PC-3 (cell line): ENCODE measurements at regions not wholly inside any gene's neighbourhood (a gene's known extent, or its start where the extent isn't known, plus 50 kb on each side); places are given as distances from the start of the nearest gene placed in this dataset.

Experiments used
- ATAC-seq: fragments of 200-7000 bp; cut with Tn5 transposase; 2 replicates; pipeline ENCODE4 v1.9.1; 2020; ENCODE audit warnings: mild to moderate bottlenecking, moderate library complexity
- BruUV-seq: library from RNA; stranded (reverse); fragments of 400-500 nt; replicated peaks from 2 replicates; lab custom pipeline; 2021; lab: Mats Ljungman, UMichigan
- CTCF ChIA-PET: fragments of 300-600 bp; sonication (Branson Sonifier 250); formaldehyde crosslinking; loops from one replicate; lab custom pipeline; 2022; ENCODE audit warnings: antibody characterized with exemption; lab: Charles Lee
- POLR2A ChIA-PET: fragments of 300-600 bp; sonication (Branson Sonifier 250); formaldehyde crosslinking; loops from one replicate; lab custom pipeline; 2022; ENCODE audit warnings: antibody characterized with exemption; ENCODE audit not compliant: unreplicated experiment; lab: Charles Lee
- DNase-seq: peaks from one replicate; pipeline ENCODE4 v3.0.0-alpha.2; 2015
- H2AFZ ChIP-seq: fragments of 300-600 bp; sonication (generic); 2 replicates; pipeline ENCODE4 v1.6.0; 2016; ENCODE audit warnings: antibody characterized with exemption, low read length
- H3F3A ChIP-seq: fragments of 300-600 bp; sonication (generic); one replicate; pipeline ENCODE4 v1.6.0; 2017; ENCODE audit warnings: antibody characterized with exemption, low read length, control low read depth, mild to moderate bottlenecking; ENCODE audit not compliant: unreplicated experiment
- H3K27ac ChIP-seq: fragments of 300-600 bp; sonication (generic); 2 replicates; pipeline ENCODE4 v1.5.1; 2016; ENCODE audit warnings: mild to moderate bottlenecking, low read length
- H3K27me3 ChIP-seq: fragments of 300-600 bp; sonication (generic); 2 replicates; pipeline ENCODE4 v1.6.1; 2016; ENCODE audit warnings: low read length, mixed read lengths
- H3K36me3 ChIP-seq: fragments of 300-600 bp; sonication (generic); 2 replicates; pipeline ENCODE4 v1.6.1; 2016; ENCODE audit warnings: low read depth, mixed run types, low read length, mixed read lengths
- H3K4me1 ChIP-seq: fragments of 300-600 bp; sonication (generic); 2 replicates; pipeline ENCODE4 v1.5.1; 2016; ENCODE audit warnings: low read length; ENCODE audit not compliant: insufficient read depth
- H3K4me2 ChIP-seq: fragments of 300-600 bp; sonication (generic); 2 replicates; pipeline ENCODE4 v1.6.0; 2016; ENCODE audit warnings: low read length
- H3K4me3 ChIP-seq: fragments of 300-600 bp; sonication (generic); 2 replicates; pipeline ENCODE4 v1.5.1; 2016; ENCODE audit warnings: mild to moderate bottlenecking, low read length, mixed read lengths
- H3K79me2 ChIP-seq: fragments of 300-600 bp; sonication (generic); 2 replicates; pipeline ENCODE4 v1.6.1; 2017; ENCODE audit warnings: low read length, mixed read lengths
- H3K9ac ChIP-seq: fragments of 300-600 bp; sonication (generic); 2 replicates; pipeline ENCODE4 v1.6.0; 2016; ENCODE audit warnings: mild to moderate bottlenecking, low read length
- H3K9me2 ChIP-seq: fragments of 300-600 bp; sonication (generic); replicated peaks from 2 replicates; pipeline ENCODE4 v1.6.1; 2016; ENCODE audit warnings: mixed run types, low read length, mixed read lengths
- H3K9me3 ChIP-seq: fragments of 300-600 bp; sonication (generic); 2 replicates; pipeline ENCODE4 v1.6.1; 2016; ENCODE audit warnings: low read length, mixed read lengths
- H4K20me1 ChIP-seq: fragments of 300-600 bp; sonication (generic); 2 replicates; pipeline ENCODE4 v1.6.1; 2016; ENCODE audit warnings: low read length, mixed read lengths
- EZH2 ChIP-seq: fragments of 300-600 bp; sonication (generic); IDR thresholded peaks from one replicate; pipeline ENCODE4 v1.6.1; 2017; ENCODE audit warnings: antibody characterized with exemption, mild to moderate bottlenecking, low read length; ENCODE audit not compliant: unreplicated experiment
- EZH2phosphoT487 ChIP-seq: fragments of 300-600 bp; sonication (generic); IDR thresholded peaks from 2 replicates; pipeline ENCODE4 v1.6.1; 2018; ENCODE audit warnings: mild to moderate bottlenecking, antibody characterized with exemption, low read length, borderline replicate concordance
- intact Hi-C: fragments of 100-400 bp; cut with micrococcal nuclease; formaldehyde crosslinking; loops from 2 replicates; pipeline ENCODE4 v1.9.0; 2023
- TF ChIP-seq, protein P1 (sequence below): fragments of 300-600 bp; sonication (generic); conservative IDR thresholded peaks from 2 replicates; pipeline ENCODE4 v1.5.1; 2017; ENCODE audit warnings: antibody characterized with exemption, low read depth, mild to moderate bottlenecking, low read length

DNA sequence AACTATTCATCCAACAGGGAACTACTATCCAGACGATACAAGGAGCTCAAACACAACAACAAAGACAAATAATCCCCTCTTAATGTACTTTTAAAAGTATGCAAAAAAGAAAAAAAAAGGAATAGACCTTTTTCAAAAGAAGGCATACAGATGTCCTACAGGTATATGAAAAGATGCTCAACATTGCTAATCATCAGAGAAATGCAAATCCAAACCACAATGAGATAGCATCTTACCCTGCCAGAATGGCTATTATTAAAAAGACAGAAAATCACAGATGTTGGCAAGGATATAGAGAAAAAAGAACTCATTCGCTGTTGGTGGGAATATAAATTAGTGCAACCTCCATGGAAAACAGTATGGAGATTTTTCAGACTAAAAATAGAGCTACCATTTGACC lies 67.1 kb upstream of the ENPP6 start:
- no peak for DNase-seq
- CTCF ChIA-PET: no interaction called here
- Histone ChIP-seq H2AFZ (no peak overlapping the region), H3K4me1 (peaks cover 13% of the 10 kb centered on the region), H3K27ac (no peak overlapping the region), H3K79me2 (no peaks in the 10 kb centered on the region), H3K27me3 (no peaks in the 10 kb centered on the region), H3K4me3 (no peak overlapping the region), H3K36me3 (no peaks in the 10 kb centered on the region), H3K9me3 (no peaks in the 10 kb centered on the region), H3K4me2 (no peak overlapping the region), H3F3A (no peaks in the 10 kb centered on the region), H3K9ac (no peak overlapping the region), H3K9me2 (no peaks in the 10 kb centered on the region), H4K20me1 (no peaks in the 10 kb centered on the region)
- no peak for ATAC-seq
- POLR2A ChIA-PET: no interaction called here
- TF ChIP-seq, protein P1, sequence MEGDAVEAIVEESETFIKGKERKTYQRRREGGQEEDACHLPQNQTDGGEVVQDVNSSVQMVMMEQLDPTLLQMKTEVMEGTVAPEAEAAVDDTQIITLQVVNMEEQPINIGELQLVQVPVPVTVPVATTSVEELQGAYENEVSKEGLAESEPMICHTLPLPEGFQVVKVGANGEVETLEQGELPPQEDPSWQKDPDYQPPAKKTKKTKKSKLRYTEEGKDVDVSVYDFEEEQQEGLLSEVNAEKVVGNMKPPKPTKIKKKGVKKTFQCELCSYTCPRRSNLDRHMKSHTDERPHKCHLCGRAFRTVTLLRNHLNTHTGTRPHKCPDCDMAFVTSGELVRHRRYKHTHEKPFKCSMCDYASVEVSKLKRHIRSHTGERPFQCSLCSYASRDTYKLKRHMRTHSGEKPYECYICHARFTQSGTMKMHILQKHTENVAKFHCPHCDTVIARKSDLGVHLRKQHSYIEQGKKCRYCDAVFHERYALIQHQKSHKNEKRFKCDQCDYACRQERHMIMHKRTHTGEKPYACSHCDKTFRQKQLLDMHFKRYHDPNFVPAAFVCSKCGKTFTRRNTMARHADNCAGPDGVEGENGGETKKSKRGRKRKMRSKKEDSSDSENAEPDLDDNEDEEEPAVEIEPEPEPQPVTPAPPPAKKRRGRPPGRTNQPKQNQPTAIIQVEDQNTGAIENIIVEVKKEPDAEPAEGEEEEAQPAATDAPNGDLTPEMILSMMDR: no peak
- TF ChIP-seq EZH2phosphoT487: no peak
- no peak for TF ChIP-seq EZH2
- intact Hi-C loops: no loop called here
- BruUV-seq: no TSS peak

- POLR2A ChIA-PET: no interaction called here
- intact Hi-C loops: no loop called here
- Histone ChIP-seq H2AFZ (no peak overlapping the region), H3K36me3 (no peaks in the 10 kb centered on the region), H3K4me2 (no peak overlapping the region), H4K20me1 (no peaks in the 10 kb centered on the region), H3K27ac (no peak overlapping the region), H3K9ac (no peak overlapping the region), H3F3A (no peaks in the 10 kb centered on the region), H3K79me2 (no peaks in the 10 kb centered on the region), H3K27me3 (no peaks in the 10 kb centered on the region), H3K9me2 (no peaks in the 10 kb centered on the region), H3K9me3 (no peaks in the 10 kb centered on the region), H3K4me1 (peaks cover 13% of the 10 kb centered on the region), H3K4me3 (no peak overlapping the region)
- no TSS peak for BruUV-seq
- CTCF ChIA-PET: no interaction called here
- no peak for DNase-seq
- no peak for TF ChIP-seq EZH2
- TF ChIP-seq, protein P1: no peak
- TF ChIP-seq EZH2phosphoT487: no peak
- no peak for ATAC-seq
These were observed 66.6 kb upstream of the ENPP6 start for GRCh38 chr4:184284336-184284690.

- CTCF ChIA-PET: interaction anchor here (0.8 kb wide), 1 partner anchor 223 kb away, joined by 3 read pairs; no protein-coding TSS in a partner anchor
- no peaks in the 10 kb centered on the region for H3K27me3 ChIP-seq
- intact Hi-C loops: no loop called here
- no peak overlapping the region for H3K4me3 ChIP-seq
- no peaks in the 10 kb centered on the region for H3K36me3 ChIP-seq
- BruUV-seq: no TSS peak
- H2AFZ ChIP-seq: no peak overlapping the region
- peaks cover 13% of the 10 kb centered on the region for H3K4me1 ChIP-seq
- H3F3A ChIP-seq: no peaks in the 10 kb centered on the region
- no peak for DNase-seq
- no peaks in the 10 kb centered on the region for H3K9me2 ChIP-seq
- no peaks in the 10 kb centered on the region for H4K20me1 ChIP-seq
- no peak for TF ChIP-seq EZH2phosphoT487
- TF ChIP-seq EZH2: no peak
- TF ChIP-seq, protein P1: no peak
- no peak for ATAC-seq
- no peak overlapping the region for H3K27ac ChIP-seq
- H3K4me2 ChIP-seq: no peak overlapping the region
- H3K9ac ChIP-seq: no peak overlapping the region
- H3K79me2 ChIP-seq: no peaks in the 10 kb centered on the region
- no peaks in the 10 kb centered on the region for H3K9me3 ChIP-seq
- POLR2A ChIA-PET: no interaction called here
These were observed 66.1 kb upstream of the ENPP6 start for GRCh38 chr4:184283659-184284335.
